ENCODE measurements at regions not wholly inside any gene's neighbourhood (a gene's known extent, or its start where the extent isn't known, plus 50 kb on each side); places are given as distances from the start of the nearest gene placed in this dataset.
"Not testable (repeated sequence)": the region's sequence is repeated elsewhere in the genome, so short reads cannot be mapped to it uniquely, and the experiment has no call there.

DNA sequence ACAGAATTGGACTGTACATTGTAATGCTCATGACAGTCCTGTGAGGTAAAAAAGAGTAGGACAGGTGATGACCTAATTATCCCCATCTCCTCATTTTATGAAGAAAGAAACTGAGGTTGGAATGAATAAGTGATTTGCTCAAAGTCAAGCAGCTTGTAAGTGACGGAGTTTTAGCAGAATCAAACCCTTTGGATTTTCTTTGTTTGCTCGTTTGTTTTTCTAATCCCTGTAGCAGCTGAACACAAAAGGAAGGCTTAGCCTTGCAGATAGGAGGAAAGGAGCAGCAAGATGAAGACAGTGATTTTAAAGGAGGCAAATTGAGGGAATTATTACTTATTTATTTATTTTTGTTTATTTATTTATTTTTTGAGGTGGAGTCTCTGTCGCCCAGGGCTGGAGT, 528.4 kb upstream of the AMOT start:
- DNase-seq (ENCODE audit: low read depth), result no peak

DNA sequence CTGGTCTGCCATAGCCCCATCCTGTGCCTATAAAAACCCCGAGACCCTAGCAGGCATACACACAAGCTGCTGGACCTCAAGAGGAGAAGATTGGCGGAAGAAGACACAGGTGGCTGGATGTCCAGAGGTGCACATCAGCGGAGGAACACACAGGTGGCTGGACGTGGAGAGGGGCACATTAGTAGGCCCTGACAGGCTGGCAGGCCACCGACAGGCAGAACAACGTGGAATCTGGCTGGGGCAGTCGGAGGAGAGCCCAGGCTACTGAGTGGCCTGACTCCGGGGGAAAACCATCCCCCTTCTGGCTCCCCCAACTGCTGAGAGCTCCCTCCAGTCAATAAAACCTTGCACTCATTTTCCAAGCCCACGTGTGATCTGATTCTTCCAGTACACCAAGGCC, 512.5 kb upstream of the AMOT start:
- no peak for DNase-seq (ENCODE audit: low read depth)

DNA sequence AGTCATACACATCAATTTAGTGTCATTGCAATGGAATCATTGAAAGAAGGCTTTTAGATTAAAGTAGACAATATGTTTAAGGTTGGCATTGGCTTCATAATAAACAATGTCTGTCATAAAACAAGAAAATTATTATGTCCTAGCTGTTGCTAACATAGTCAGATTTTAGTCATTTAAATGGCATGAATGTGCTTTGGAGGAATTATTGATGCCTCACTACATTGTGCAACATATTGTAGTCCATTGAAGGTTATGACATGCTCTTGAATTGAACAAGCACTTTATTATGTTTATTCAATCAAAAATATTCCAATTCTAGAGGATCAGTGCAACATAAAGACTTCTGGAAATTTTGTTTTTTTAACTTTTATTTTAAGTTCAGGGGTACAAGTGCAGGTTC, 489.8 kb upstream of the AMOT start:
- no peak for DNase-seq (ENCODE audit: low read depth)

DNA sequence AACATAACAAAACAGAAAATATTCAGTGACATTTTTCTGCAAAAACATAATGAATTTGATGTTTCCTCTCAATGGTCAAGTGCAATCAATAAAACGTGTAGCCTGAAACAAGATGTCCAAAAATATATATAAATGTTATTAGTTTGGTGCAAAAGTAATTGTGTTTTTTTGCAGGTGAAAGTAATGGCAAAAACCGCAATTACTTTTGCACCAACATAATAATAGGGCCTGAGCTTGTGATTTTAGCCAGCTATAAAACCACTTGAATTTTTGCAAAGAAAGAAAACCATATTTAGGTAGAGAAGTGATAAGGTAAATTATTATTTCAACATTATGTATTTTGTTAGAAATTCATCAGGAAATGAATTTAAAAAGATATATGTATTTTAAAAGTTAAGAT, 475.3 kb upstream of the AMOT start:
- no peak for DNase-seq (ENCODE audit: low read depth)

DNA sequence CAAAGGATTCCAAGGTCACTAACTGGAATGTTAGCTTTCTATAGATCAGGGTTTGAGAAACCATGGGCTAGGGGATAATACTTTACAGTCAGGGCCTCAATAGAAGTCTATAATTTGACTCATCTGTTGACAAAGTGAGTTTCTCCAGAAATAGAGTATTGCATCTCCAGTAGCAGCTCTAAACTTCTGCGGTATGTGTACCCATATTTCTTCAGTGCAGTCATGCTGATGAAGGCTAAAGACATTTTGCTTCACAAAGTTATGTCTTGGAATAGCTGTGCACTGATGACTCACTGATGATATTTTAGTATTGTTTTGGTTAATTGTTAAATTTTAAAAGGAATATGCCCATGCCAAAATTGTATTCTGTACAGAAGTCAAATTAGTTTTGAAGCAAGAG, 464.9 kb upstream of the AMOT start:
- peak; percentile 21 for DNase-seq (ENCODE audit: low read depth)

DNA sequence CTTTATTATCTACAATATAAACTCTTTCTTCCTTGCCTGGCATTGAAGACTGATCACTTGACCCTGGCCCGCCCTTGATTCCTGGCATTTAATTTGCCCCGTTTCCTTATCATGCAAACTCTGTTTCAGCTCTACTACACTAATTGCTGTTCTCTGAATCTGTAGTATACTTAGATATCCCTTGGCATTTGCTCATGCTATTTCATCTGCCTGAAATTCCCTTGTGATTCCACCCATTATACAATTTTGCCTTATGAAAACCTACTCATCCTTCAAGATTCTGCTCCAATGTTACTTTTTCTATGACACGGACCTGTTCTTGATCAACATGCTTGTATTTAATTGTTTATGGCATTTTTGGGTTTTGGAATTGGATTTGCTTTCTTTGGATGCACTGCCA, 459.9 kb upstream of the AMOT start:
- DNase-seq (ENCODE audit: low read depth), result no peak

DNA sequence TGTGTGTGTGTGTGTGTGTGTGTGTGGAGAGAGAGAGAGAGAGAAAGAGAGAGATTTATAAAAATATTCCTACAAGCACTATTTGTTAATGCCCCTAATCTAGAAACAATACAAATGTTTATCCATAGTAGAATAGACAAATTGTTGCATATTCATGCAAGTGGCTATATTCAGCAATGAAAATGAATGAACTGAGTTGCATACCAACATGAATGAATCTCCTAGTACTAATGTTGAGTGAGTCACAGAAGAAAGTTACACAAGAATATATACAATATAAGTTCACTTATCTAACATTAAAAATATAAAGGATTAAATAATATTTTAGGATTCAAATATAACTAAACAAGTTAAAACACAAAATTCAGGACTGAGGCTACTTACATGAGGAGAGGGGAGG, 456.8 kb upstream of the AMOT start:
- no peak for DNase-seq (ENCODE audit: low read depth)

DNA sequence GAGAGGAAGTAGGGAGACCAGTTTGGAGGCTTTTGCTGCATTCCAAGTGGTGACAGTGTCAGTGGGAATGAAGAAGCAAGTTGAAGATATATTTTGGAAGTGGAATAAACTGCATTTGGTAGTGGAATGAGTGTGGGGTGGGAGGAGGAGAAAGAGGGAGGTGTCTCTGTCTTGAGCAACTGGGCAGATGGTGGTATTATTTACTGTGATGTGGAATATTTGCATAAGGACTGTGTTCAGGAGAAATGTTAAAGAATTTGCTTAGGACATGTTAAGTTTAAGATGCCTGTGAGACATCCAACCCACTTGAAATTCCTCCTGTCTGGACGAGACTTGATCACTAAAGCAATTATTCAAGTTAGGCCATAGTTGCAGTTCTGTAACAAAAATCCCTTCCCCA, 448.9 kb upstream of the AMOT start:
- no peak for DNase-seq (ENCODE audit: low read depth)

DNA sequence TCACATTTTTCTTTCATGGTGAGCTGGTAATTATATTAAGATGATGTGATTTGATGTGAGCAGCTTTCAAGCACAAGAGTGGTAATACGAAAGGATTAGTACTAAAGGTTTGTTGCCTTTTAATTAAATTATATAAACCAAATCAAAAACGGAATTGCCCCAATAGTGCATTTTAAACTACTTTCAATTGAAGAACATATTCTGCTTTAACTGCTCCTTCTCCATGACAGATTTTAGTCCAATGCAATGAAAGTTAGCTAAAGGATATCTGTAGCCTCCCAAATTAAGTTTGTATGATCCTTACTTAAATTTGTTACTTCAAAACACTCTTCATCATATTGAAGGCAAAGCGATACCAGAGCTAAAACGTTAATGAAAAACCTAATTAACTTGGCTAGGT, 447.1 kb upstream of the AMOT start:
- DNase-seq (ENCODE audit: low read depth), result no peak

DNA sequence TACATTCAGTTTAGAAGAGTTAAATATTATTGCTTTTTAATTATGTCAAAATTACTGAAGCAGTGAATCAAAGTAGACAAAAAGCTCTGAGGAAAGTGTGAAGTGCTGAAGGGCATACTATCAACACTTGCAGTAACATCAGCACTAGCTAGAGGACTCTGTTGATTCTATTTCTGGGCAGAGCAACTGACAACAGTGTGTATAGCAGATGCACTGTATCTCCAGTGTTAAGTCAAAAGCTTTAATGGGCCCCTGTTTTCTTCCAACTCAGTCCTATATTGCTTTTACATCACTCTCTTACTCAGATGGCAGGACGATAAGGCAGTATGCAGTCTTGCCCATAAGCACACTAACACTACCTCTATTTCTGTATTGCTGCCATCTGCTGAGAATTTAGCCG, 435.2 kb upstream of the AMOT start:
- DNase-seq (ENCODE audit: low read depth), result no peak

DNA sequence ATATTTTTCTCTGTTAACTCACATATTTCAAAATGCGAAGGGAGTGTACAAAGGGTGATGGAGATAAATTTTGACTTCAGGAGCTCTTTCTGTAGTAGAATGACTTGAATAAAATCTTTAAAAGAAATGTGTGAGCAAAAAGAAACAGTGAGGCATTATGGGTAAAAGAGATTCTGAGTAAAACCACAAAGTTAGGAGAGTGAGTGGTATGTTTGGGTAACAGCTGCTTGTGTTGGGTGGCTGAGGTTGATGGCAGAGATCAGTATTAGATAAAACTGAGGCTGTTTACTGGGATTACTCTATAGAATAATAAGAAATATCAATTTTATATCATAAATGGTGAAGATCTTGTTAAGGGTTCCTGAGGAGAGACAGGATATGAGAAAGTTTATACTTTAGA, 434.2 kb upstream of the AMOT start:
- peak; percentile 11 for DNase-seq (ENCODE audit: low read depth)

DNA sequence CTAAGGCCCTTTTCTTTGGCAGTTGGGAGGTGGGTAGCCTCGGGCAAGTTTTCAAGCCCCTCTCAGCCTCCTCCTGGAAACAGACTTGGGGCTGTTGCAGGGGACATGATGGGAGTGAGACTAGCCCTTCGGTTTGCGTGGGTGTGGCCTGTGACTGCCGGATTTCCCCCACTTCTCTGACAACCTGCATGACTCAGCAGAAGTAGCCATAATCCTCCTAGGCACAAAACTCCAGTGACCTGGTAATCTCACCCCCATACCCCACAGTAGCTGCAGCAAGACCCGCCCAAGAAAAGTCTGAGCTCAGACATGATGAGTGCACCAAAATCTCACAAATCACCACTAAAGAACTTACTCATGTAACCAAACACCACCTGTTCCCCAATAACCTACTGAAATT, 433.7 kb upstream of the AMOT start:
- no peak for DNase-seq (ENCODE audit: low read depth)

DNA sequence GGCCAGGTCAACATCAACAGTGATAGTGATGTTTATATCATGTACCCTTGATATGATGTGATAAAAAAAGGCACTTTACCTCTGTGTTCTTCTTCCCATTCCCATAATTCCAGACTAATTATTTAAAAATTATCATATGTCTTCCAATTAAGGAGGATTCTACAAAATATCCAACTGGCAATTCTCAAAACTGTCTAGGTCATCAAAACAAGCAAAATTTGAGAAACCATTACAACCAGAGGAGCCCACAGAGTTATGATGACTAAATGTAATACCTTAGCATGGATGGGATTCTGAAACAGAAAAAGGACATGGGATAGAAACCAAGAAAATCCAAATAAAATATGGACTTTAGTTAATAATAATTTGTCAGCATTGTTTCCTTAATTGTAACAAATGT, 428.6 kb upstream of the AMOT start:
- no peak for DNase-seq (ENCODE audit: low read depth)

DNA sequence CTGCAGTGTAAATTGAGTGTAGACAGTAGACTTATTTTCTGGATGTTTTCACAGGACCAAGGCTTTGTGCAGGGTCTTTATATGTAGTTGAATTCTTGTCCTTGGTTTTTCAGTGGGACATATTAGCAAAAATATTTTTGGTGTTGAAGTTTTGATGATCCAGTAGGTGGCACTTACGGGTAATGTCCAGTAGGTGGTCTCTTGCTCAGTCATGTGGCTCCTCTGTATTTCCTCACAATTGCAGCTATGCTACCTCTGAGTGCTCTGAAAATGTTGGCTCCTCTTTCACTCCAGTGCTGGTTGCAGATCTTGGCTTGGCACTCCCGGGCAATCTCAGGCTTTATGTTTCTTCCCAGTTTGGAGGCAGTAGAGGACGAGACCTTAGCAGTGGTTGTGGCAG, 419.8 kb upstream of the AMOT start:
- DNase-seq (ENCODE audit: low read depth), result no peak

DNA sequence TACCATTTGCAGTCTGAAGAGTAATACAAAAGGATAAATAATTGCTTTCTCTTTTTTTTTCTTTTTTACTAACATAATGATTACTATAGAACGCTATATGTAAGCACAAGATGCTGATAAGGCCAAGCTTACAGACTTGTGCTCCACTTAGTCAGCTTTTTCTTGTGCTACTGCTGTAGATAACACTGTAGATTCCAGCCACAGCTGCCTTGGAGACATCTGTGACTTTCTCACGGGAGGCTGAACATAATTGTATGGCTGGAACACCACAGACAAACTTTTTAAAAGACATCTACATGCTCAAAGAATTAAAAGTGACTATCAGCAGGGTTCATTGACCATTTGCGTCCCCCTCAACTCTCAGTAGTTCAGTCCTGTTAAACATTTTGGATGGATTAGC, 381.7 kb upstream of the AMOT start:
- DNase-seq (ENCODE audit: low read depth), result no peak

DNA sequence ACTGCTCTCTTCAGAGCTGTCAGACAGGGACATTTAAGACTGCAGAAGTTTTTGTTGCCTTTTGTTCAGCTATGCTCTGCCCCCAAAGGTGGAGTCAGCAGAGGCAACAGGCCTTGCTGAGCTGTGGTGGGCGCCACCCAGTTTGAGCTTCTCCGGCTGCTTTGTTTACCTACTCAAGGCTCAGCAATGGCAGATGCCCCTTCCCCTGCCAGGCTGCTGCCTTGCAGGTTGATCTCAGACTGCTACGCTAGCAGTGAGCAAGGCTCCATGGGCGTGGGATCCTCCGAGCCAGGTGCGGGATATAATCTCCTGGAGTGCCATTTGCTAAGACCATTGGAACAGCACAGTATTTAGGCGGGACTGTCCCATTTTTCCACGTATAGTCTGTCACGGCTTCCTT, 371.4 kb upstream of the AMOT start:
- DNase-seq (ENCODE audit: low read depth), result no peak

DNA sequence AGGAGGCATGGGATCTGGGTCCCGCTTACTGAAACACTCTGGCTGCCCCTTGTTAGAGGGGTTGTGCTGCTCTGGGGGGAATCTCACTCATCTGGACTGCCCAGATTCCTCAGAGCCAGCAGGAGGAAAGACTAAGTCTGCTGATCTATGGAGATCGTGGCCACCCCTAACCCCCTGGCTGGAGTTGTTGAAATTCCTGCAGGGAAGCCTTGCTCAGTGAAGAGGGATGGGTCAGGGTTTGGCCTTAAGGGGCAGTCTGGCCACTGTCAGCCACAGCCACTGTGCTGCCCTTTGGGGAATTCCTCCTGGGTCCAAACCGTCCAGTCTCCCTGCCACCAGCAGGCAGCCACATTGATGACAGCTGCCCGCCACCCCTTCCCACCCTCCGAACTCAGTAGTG, 362.0 kb upstream of the AMOT start:
- DNase-seq (ENCODE audit: low read depth), result no peak

DNA sequence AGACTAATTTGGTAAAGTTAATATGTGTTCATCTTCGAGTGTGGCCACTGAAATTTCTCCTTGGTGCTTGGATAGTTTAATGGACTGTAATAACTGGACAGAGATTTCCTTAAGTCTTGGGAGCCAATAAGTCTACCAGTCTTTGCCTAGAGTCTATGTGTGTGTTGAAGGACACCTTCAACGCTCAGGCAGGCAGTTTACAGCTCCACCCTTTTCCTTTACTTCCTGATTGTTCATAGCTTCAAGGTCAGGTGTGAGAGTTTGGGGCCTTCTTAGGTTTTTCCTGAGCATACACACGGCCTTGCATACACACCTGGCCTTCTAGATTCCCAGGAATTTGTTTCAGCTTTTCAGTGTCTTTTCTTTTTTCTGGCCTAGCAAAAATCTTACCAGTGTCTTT, 355.3 kb upstream of the AMOT start:
- DNase-seq (ENCODE audit: low read depth), result no peak

DNA sequence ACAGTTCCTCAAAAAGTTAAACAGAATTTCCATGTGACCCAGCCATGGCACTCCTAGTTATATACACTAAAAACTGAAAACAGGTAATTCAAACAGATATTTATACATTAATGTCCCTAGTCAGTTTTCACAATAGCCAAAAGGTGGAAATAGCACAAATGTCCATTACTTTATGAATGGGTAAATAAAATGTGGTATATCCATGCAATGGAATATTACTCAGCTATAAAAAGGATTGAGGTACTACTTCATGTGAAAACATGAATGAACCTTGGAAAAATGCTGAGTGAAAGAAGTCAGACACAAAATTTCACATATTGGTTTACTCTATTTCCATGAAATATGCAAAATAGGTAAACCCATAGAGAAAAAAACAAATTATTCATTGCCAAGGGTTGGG, 351.8 kb upstream of the AMOT start:
- no peak for DNase-seq (ENCODE audit: low read depth)

DNA sequence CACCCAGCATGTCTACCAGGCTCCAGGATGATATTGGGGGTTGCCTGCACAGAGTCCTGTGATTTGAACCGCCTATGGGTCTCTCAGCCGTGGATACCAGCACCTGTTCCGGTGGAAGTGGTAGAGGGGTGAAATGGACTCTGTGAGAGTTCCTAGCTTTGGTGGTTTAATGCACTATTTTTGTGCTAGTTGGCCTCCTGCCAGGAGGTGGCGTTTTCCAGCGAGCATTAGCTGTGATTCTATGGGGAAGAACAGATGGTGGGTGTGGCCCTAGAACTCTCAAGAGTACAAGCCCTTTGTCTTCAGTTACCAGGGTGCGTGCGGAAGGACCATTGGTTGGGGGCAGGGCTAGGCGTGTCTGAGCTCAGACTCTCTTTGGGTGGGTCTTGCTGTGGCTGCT, 316.9 kb upstream of the AMOT start:
- DNase-seq (ENCODE audit: low read depth), result no peak

DNA sequence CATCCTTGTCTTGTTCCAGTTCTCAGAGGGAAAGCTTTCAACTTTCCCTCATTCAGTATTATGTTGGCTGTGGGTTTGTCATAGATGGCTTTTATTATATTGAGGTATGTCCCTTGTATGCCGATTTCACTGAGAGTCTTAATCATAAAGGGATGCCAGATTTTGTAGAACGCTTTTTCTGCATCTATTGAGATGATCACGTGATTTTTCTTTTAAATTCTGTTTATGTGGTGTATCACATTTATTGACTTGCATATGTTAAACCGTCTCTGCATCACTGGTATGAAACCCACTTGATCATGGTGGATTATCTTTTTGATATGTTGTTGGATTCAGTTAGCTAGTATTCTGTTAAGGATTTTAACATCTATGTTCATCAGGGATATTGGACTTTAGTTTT, 313.7 kb upstream of the AMOT start:
- DNase-seq (ENCODE audit: low read depth), result not testable (repeated sequence)

DNA sequence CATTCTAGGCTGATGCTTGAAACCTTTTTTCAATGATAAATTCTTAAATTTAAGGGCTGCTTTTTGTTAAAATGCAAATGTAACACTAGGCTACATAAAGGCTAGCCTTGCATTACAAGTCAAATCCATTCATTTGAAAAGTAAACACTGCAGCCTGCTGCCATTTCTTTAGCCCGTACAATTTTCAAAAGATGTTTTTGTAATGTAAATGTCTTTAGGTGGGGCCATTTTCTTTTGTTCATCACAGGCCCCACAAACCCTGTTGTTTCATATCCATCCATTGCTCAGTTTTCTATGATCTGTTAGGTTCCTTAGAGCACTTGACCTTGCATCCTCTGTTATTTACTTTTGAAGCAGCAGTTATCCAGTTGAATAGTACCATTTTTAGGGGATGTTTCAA, 296.2 kb upstream of the AMOT start:
- no peak for DNase-seq (ENCODE audit: low read depth)

DNA sequence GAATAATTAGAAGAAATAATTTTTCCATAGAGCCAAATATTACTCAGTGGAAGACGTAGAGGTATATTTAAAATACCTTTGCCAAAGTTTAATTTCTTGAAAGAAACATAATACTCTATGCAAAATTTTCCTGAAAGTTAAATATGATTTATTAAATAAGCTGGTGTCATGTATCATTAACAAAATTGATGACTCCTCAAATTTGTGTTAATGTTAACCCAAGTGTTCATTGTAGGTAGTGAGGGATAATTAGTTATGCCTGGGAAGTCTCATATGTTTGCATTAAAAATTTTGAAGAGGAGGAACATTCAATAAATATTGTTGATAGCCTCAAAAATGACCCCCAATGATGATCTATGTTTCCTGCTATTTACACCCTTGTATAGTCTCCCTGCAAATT, 292.7 kb upstream of the AMOT start:
- no peak for DNase-seq (ENCODE audit: low read depth)

DNA sequence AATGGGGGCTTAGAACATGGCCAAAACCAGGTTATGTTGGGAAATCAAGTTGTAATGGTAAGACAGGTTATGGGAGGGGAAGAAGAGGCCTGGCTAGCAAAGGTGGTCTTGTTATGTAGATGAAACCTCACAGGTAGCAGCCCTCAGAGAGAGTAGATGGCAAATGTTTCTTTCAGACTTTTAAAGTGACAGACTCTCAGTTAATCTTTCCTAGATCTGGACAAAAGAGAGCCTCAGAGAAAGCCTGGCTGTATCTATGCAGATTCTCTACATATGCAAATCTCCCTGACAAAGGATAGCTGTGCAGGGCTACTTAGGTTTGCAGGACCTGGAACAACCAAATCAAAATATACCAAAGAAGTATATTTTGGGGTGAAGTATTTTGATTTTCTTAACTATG, 284.1 kb upstream of the AMOT start:
- DNase-seq (ENCODE audit: low read depth), result no peak

DNA sequence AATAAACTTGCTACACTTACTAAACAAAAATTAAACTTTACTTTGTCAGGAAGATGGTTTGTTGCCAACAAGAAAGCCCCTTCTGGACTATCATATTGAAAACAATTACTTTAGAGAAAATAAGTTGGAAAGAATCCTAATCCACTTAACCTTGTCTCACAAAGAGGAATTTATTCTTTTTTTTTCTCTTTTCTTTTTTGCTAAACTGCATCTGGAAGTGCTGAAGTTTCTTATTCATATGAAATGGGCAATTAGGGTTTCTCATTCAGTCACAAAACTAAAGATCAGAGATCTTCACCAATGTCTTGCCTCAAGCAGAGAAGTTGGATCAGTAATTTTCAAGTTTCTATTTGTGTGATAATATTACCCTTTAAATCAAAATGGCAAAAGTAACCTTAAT, 234.9 kb upstream of the AMOT start:
- DNase-seq (ENCODE audit: low read depth), result no peak

Data from LHCN-M2 (cell line).